ENCODE measurements at regions not wholly inside any gene's neighbourhood (a gene's known extent, or its start where the extent isn't known, plus 50 kb on each side); places are given as distances from the start of the nearest gene placed in this dataset.
"Not testable (repeated sequence)": the region's sequence is repeated elsewhere in the genome, so short reads cannot be mapped to it uniquely, and the experiment has no call there.

GRCh38 chr17:30599428-30600059 is 122.3 kb downstream of the GOSR1 start:
- H3K36me3 ChIP-seq (ENCODE audit: control insufficient read depth, insufficient read depth, low read length): no peaks in the 10 kb centered on the region
- no peak for DNase-seq
- peak overlapping the region; percentile 86 for H3K4me3 ChIP-seq (ENCODE audit: low read length)
- no peaks in the 10 kb centered on the region for H3K27me3 ChIP-seq (ENCODE audit: control insufficient read depth, insufficient read depth, low read length)
- peak overlapping the region; percentile 96 for H3K27ac ChIP-seq (ENCODE audit: low read length)
- H3K9me3 ChIP-seq (replicated peaks; ENCODE audit: control insufficient read depth, low read depth, low read length): no peaks in the 10 kb centered on the region
- H3K4me1 ChIP-seq (ENCODE audit: control insufficient read depth, insufficient read depth, low read length): peaks cover 4% of the 10 kb centered on the region
- 15% methylated on average over 6 of the region's 13 CpGs for WGBS (ENCODE audit: insufficient coverage)

GRCh38 chr17:30597776-30598288 is 120.6 kb downstream of the GOSR1 start:
- Histone ChIP-seq H3K27ac (ENCODE audit: low read length) (no peak overlapping the region), H3K4me3 (ENCODE audit: low read length) (no peak overlapping the region), H3K36me3 (ENCODE audit: control insufficient read depth, insufficient read depth, low read length) (no peaks in the 10 kb centered on the region), H3K4me1 (ENCODE audit: control insufficient read depth, insufficient read depth, low read length) (peaks cover 4% of the 10 kb centered on the region), H3K9me3 (replicated peaks; ENCODE audit: control insufficient read depth, low read depth, low read length) (no peaks in the 10 kb centered on the region), H3K27me3 (ENCODE audit: control insufficient read depth, insufficient read depth, low read length) (no peaks in the 10 kb centered on the region)
- no peak for DNase-seq
- WGBS (ENCODE audit: insufficient coverage): 100% methylated on average over 2 of the region's 4 CpGs

GRCh38 chr17:30596948-30597775 is 120.0 kb downstream of the GOSR1 start:
- WGBS (ENCODE audit: insufficient coverage): no CpG with 5 or more reads among the region's 8 CpGs
- not testable (repeated sequence) for H3K27ac ChIP-seq (ENCODE audit: low read length); H3K36me3 ChIP-seq (ENCODE audit: control insufficient read depth, insufficient read depth, low read length); DNase-seq; H3K4me1 ChIP-seq (ENCODE audit: control insufficient read depth, insufficient read depth, low read length); H3K9me3 ChIP-seq (replicated peaks; ENCODE audit: control insufficient read depth, low read depth, low read length); H3K4me3 ChIP-seq (ENCODE audit: low read length); H3K27me3 ChIP-seq (ENCODE audit: control insufficient read depth, insufficient read depth, low read length)

GRCh38 chr17:30594953-30595371 is 117.8 kb downstream of the GOSR1 start:
- not testable (repeated sequence) for H3K27ac ChIP-seq (ENCODE audit: low read length); H3K4me1 ChIP-seq (ENCODE audit: control insufficient read depth, insufficient read depth, low read length); H3K4me3 ChIP-seq (ENCODE audit: low read length); H3K9me3 ChIP-seq (replicated peaks; ENCODE audit: control insufficient read depth, low read depth, low read length); H3K36me3 ChIP-seq (ENCODE audit: control insufficient read depth, insufficient read depth, low read length); DNase-seq; H3K27me3 ChIP-seq (ENCODE audit: control insufficient read depth, insufficient read depth, low read length)
- 92% methylated on average over 2 of the region's 10 CpGs for WGBS (ENCODE audit: insufficient coverage)

DNA sequence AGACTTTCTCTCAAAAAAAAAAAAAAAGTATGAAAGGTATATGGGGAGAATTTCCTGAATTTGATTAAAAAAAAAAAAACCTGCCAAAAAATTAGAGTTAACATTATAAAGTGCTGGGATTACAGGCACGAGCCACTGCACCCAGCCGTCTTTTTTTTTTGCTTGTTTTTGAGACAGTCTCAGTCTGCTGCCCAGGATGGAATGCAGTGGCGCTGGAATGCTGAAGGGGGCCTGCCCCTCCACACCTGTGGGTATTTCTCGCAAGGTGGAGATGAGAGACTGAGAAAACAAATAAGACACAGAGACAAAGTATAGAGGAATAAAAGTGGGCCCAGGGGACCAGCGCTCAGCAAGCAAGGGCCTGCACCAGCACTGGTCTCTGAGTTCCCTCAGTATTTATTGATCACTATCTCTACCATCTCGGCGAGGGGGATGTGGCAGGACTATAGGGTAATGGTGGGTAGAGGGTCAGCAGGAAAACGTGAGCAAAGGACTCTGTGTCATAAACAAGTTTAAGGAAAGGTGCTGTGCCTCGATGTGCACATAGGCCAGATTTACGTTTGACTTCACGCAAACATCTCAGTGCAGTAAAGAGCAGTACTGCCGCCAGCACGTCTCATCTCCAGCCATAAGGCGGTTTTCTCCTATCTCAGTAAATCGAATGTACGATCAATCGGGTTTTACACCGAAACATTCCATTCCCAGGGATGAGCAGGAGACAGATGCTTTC is 117.2 kb downstream of the GOSR1 start:
- Histone ChIP-seq H3K4me1 (ENCODE audit: control insufficient read depth, insufficient read depth, low read length) (no peaks in the 10 kb centered on the region), H3K36me3 (ENCODE audit: control insufficient read depth, insufficient read depth, low read length) (no peaks in the 10 kb centered on the region), H3K9me3 (replicated peaks; ENCODE audit: control insufficient read depth, low read depth, low read length) (no peaks in the 10 kb centered on the region), H3K27ac (ENCODE audit: low read length) (no peak overlapping the region), H3K4me3 (ENCODE audit: low read length) (no peak overlapping the region), H3K27me3 (ENCODE audit: control insufficient read depth, insufficient read depth, low read length) (no peaks in the 10 kb centered on the region)
- 84% methylated on average over 13 of the region's 18 CpGs for WGBS (ENCODE audit: insufficient coverage)
- no peak for DNase-seq

DNA sequence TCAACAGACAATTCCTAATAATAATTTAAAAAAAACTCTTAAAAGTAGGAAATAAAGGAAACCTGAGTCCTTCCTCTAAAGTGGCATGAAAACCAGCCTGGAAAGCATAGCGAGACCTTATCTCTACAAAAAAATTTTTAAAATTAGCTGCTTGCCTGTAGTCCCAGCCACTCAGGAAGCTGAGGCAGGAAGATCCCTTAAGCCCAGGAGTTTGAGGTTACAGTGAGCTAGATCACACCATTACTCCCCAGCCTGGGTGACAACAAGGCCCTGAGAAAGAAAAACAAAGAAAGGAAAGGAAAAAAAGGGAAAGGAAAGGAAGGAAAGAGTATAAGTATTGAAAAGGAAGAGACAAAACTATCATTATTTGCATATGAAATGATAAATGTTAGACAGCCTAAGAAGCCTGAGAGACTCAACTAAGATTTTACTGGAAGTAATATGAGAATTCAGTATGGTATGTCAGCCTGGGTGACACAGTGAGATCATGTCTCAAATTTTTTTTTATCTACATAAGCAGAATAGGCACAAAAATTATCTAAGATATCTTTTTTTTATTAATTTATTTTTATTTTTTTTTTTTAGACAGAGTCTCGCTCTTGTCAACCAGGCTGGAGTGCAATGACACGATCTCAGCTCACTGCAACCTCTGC is 113.0 kb downstream of the GOSR1 start:
- Histone ChIP-seq H3K27me3 (ENCODE audit: control insufficient read depth, insufficient read depth, low read length) (no peaks in the 10 kb centered on the region), H3K4me3 (ENCODE audit: low read length) (no peak overlapping the region), H3K4me1 (ENCODE audit: control insufficient read depth, insufficient read depth, low read length) (no peaks in the 10 kb centered on the region), H3K9me3 (replicated peaks; ENCODE audit: control insufficient read depth, low read depth, low read length) (no peaks in the 10 kb centered on the region), H3K27ac (ENCODE audit: low read length) (no peak overlapping the region), H3K36me3 (ENCODE audit: control insufficient read depth, insufficient read depth, low read length) (no peaks in the 10 kb centered on the region)
- DNase-seq: no peak
- WGBS (ENCODE audit: insufficient coverage): 80% methylated on average over 3 of the region's 3 CpGs

DNA sequence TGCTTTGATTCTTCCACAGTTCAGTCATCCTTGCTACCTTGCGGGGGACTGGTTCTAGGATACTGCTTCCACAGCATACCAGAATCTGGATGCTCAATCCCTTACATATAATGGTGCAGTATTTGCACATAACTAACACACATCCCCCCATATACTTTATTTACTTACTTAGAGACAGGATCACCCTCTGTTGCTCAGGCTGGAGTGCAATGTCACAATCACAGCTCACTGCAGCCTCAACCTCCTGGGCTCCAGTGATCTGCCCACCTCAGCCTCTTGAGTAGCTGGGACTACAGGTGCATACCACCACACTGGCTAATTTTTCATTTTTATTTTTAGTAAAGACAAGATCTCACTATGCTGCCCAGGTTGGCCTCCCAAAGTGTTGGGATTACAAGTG is 112.2 kb downstream of the GOSR1 start:
- no peaks in the 10 kb centered on the region for H3K36me3 ChIP-seq (ENCODE audit: control insufficient read depth, insufficient read depth, low read length)
- no peak for DNase-seq
- no peak overlapping the region for H3K27ac ChIP-seq (ENCODE audit: low read length)
- H3K9me3 ChIP-seq (replicated peaks; ENCODE audit: control insufficient read depth, low read depth, low read length): no peaks in the 10 kb centered on the region
- no peaks in the 10 kb centered on the region for H3K27me3 ChIP-seq (ENCODE audit: control insufficient read depth, insufficient read depth, low read length)
- H3K4me3 ChIP-seq (ENCODE audit: low read length): no peak overlapping the region
- 100% methylated on average over 1 of the region's 1 CpG for WGBS (ENCODE audit: insufficient coverage)
- no peaks in the 10 kb centered on the region for H3K4me1 ChIP-seq (ENCODE audit: control insufficient read depth, insufficient read depth, low read length)

DNA sequence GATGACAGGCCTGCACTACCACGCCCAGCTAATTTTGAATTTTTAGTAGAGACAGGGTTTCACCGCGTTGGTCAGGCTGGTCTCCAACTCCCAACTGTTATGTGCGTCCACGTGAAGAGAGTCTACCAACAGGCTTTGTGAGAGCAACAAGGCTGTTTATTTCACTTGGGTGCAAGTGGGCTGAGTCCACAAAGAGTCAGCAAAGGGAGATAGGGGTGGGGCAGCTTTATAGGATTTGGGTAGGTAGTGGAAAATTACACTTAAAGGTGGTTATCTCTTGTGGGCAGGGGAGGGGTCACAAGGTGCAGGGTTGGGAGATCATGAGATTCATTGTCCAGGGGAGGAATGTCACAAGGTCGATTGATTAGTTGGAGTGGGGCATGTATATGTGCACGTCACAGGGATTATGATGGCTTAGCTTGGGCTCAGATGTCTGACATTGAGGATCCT is 111.6 kb downstream of the GOSR1 start:
- 80% methylated on average over 7 of the region's 7 CpGs for WGBS (ENCODE audit: insufficient coverage)
- no peak overlapping the region for H3K4me3 ChIP-seq (ENCODE audit: low read length)

DNA sequence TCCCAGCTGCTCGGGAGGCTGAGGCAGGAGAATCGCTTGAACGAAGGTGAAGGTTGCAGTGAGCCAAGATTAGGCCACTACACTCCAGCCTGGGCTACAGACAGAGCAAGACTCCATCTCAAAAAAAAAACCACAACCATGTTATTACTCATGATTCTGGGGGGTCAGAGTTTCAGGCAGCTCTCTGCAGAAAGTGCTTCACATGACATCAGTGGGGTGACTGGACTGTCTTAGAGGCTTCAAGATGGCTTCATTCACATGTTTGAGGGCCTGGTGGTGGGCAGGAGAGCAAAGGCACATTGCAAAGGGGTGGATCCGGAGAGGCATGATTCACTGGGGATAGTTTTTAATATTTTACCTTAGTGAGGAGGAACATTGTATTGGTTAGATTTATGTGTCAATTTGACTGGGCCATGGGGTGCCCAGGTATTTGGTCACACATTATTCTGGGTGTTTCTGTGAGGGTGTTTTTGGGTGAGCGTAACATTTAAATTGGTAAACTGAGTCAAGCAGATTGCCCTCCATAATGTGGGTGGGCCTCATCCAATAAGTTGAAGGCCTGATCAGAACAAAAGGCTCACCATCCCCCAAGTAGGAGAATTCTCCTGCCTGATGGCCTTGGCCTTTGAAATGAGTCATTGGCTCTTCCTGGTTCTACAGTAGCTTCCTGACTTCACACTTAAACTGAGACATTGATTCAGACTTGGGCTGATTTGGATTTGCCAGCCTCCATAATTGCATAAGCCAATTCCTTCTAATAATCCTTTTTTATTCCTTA is 109.8 kb downstream of the GOSR1 start:
- Histone ChIP-seq H3K36me3 (ENCODE audit: control insufficient read depth, insufficient read depth, low read length) (no peaks in the 10 kb centered on the region), H3K9me3 (replicated peaks; ENCODE audit: control insufficient read depth, low read depth, low read length) (no peaks in the 10 kb centered on the region), H3K4me1 (ENCODE audit: control insufficient read depth, insufficient read depth, low read length) (no peaks in the 10 kb centered on the region), H3K4me3 (ENCODE audit: low read length) (no peak overlapping the region), H3K27ac (ENCODE audit: low read length) (no peak overlapping the region), H3K27me3 (ENCODE audit: control insufficient read depth, insufficient read depth, low read length) (no peaks in the 10 kb centered on the region)
- no peak for DNase-seq
- 83% methylated on average over 1 of the region's 5 CpGs for WGBS (ENCODE audit: insufficient coverage)

More for the DNA sequence above, 111.6 kb downstream of the GOSR1 start:
- no peaks in the 10 kb centered on the region for H3K9me3 ChIP-seq (replicated peaks; ENCODE audit: control insufficient read depth, low read depth, low read length)
- H3K36me3 ChIP-seq (ENCODE audit: control insufficient read depth, insufficient read depth, low read length): no peaks in the 10 kb centered on the region
- H3K4me1 ChIP-seq (ENCODE audit: control insufficient read depth, insufficient read depth, low read length): no peaks in the 10 kb centered on the region
- H3K27me3 ChIP-seq (ENCODE audit: control insufficient read depth, insufficient read depth, low read length): no peaks in the 10 kb centered on the region
- no peak for DNase-seq
- no peak overlapping the region for H3K27ac ChIP-seq (ENCODE audit: low read length)
